TTC549 (cell line): ENCODE measurements at regions not wholly inside any gene's neighbourhood (a gene's known extent, or its start where the extent isn't known, plus 50 kb on each side); places are given as distances from the start of the nearest gene placed in this dataset.

Source experiments
- FAIRE-seq: peaks from 2 replicates; lab custom pipeline; 2012; peaks lifted over from hg19 to GRCh38; lab: Jason Lieb, UNC

DNA sequence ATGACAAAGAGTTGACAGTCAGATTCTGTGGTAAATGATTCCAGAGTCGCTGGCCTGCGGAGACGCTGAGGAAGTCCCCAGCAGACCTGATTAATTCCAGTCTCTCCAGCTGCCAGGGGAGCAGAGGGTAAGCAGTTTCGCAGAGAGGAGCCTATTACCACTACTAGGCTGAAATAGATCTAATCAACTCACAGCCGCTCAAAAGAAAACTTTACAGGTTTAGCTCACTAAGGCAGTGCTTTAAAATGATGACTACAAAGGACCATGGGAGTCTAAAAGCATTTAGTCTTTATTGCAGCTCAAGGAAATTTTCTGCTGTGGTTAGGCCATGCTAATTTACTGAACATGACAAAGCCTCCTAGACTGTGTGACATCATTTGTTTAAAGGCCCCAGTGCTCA lies 445.6 kb upstream of the POU3F3 start:
- FAIRE-seq = no peak

DNA sequence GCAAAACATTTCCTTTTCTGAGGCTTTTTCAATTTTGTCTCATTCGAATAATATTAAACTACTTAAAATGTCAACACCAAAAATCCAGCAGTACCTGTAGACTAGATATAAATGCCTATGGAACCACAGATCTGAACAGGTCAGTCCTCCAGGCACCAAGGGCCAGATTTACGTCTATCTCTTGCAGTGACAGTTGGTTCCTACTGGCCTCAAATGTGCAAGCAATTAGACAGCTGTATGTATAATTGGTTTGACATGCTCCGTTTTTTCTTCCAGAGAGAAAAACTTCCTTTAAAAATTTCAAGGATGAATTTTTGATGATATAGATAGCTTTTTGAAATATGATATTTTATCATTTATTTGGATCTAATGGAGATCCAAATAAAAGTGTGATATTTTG lies 443.8 kb upstream of the POU3F3 start:
- no peak for FAIRE-seq

DNA sequence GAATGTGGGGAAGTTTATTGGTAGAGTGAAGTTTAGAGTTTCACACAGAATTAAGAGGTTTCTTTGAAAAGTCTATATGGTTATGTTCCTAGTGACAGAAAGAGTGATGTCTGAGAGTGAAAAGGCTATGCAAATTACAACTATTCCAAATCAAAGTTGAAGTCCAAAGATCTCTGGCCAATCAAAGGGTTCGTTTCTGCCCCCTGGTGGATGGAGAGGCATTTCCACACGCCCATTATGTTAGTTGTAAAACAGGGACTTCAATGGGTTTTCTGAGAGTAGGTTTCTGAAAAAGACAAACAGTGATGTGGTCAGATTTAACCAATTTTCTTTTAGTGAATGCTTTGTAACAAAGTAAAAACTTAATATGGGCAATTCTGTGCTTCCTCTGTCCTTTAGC lies 441.5 kb upstream of the POU3F3 start:
- FAIRE-seq = no peak

DNA sequence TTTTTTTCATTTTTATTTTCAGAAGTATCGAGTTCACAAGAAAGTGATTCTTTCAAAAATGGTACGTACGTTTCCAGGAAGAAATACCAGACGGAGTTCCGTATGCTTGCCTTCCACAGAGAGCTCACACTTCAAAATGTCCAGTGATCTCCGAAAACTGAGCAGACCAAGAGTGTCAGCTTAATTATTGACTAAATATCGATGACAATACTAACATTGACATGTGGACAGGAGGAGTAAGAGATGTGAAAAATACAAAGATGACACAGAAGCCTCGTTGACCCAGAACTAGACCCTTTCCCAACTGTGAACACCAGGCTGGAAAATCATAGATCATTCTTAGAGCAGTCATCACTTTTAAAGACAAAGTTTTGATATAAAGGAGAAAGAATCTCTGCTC lies 440.0 kb upstream of the POU3F3 start:
- no peak for FAIRE-seq

DNA sequence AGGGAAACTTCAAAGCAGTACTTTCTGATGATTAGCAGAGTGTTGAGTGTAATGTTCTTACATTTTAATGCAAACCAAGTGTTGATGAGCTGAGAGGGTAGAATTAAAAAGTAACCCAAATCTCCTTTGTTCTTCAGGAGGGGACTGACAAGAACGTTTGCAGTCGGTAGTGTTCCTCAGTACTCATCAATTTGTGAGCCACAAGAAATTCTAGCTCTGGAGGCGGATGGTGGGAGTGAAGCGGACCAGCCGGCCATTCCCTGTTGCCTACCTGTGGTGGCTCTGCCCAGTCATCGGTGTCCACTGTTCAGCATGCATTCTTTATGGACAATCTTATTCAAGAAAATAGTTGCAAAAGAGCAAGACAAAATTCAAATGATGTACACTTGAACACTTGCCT lies 438.6 kb upstream of the POU3F3 start:
- FAIRE-seq = no peak

DNA sequence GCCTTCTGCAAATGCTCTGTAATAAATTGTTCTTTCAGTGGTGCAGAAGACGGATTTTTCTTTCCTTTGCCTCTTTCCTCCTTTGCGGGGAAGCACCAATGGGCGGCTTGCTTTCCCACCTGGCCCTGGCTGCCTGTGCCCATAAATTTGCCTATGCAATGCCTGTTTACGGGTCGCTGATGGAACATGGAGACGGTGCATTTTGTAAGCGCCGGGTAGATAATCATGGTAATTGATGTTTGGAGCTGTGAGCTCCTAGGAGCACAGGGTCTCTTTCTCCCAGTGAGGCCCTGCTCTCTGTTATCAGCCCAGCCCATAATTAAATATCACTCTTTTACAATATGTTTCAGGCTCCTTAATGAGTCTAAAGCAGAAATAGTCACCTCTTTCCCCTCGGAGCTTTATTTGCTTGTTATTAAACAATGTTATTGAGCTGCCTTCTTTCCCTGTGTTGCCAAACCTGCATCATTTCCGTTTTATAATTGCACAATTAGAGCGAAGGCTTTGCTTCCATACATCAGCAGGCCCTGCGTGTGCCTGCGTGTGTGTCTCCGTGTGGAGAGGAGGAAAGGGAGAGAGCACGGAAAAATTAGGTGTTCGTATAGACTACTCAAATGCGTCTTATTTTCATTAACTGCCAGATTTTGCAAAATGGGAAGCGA lies 437.4 kb upstream of the POU3F3 start:
- FAIRE-seq = no peak

DNA sequence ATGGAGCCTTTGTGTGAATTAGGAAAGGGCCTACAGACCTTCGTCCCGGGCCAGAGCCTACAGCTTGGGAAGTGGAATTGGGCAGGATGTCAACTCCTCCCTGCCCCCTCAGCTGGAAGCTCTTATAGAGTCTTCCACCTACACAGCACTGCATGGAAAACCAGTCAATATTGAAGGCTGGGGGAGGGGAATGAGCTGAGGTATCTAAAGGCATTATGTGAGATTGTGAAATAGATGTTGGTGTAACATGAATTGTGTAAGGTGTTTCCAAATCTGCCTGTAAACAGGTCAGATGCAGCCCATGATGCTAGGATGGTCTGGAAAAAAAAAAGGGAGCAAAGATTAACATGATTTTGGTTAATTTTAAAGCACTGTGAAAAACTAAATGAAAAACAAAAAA lies 433.5 kb upstream of the POU3F3 start:
- no peak for FAIRE-seq

DNA sequence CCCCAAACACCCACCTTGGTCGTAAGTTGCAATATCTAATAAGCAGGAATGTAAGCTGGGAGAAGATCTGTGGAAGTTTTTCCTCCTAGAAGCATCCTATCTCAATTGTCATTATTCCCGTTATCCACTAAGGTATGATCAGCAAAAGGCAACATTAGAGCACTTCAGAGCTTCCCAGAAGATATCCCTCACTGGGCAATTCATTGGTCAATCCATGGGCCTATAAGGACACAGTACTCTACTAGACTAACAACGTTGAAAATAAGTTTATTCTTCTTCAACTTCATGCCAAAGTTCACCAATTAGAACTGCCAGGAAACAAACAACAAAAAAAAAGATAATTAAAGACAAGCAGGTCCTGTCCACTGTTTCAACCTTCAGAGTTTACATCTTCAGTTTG lies 433.0 kb upstream of the POU3F3 start:
- FAIRE-seq = no peak

DNA sequence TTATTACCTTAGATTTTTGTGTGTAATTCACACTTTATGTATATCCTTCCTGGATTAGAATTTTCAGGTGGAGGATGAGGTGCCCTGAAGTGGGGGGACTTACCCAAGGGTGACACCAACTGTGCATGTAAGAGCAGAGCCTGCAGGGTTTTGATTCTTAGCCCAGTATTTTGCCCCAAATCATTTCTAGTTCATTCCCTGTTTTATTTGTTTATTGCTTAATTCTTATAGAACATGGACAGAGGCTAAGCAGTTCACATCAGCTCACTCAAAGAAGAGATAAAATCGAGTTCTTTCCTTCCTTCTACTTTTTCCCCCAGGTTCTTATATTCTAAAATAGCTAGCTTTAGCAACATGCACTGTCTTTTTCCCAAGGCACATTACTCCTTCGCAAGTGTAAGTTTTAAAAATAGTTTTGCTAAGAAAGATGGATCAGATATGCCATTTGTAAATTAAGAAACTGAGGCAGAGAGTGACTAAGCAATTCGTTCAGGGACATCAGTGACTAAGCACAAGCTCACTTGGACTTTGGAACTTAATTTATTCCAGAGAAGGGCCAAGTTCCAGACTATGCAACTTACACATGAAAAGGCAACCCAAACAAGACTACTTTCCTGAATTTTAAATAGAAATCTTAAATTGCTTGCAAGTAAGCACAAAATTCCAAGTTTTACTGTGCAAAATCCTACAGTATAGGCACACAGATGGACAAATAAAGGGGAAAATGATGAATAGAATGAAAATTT lies 427.9 kb upstream of the POU3F3 start:
- FAIRE-seq = no peak

DNA sequence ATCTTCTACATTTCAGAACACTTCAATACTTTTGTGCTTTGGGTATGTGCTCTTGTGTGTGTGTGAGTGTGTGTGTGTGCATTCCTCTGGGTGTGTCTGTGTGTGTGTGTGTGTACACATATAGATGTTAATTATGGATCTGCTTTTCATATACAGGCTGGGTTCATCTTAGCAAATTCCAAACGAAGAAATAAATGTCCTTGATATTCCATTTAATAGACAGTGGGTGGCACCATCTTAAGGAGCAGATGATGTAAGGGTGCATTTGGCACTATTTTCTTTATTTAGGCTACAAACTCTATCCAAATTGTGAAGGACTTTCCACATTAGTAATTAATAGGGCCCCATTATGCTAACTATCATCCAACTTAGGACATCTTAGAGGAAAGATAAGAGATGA lies 425.8 kb upstream of the POU3F3 start:
- no peak for FAIRE-seq

DNA sequence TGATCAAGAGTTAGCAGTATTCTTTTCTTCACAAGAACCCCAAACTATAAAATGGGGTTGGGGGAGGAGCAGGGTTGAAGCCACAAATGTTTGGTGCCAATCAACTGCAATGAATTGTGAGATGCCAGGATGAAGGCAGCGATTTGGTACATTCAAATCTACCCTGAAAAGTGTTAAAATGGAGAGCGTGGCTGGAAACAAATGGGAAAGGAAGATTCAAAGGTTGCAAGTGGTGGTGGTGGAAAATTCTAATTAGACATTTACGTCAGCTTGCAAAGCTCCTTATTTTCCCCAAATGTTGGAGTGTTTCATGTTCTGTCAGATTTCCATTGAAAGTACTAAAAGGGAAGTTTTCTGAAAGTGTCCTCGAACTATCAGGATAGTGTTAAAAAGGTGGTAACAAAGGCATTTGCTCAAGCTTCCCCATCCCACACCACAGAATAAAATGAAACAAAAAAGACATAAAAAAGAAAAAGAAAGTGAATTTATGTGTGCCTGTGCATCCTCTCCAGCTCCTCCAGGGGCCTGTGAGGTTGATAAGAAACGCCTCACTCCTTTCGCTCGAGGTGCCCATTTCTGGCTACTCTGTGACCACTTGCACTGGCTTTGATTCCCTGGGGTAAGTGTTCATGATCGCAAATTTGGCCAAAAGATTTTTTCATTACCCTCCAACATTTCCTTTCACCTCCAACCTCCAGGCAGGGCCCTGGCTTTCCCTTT lies 424.1 kb upstream of the POU3F3 start:
- FAIRE-seq = no peak

DNA sequence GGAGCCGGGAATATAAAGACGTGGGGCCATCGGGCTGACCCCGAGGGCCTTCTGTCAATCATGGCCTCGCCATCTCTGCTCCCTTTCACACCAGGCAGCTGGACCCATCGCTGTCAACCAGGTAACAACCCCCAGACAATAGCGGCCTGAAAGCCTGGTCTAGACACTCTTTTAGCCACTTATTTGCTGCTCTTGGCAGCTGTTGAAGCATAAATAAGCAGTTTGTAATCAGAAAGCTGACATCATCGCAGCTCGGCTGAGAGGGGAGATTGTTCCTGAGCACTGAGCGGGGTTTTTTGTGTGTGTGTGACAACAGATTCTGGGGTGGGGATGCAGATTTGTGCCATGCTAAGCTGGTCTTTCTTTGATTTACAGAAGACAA lies 423.6 kb upstream of the POU3F3 start:
- FAIRE-seq = no peak

DNA sequence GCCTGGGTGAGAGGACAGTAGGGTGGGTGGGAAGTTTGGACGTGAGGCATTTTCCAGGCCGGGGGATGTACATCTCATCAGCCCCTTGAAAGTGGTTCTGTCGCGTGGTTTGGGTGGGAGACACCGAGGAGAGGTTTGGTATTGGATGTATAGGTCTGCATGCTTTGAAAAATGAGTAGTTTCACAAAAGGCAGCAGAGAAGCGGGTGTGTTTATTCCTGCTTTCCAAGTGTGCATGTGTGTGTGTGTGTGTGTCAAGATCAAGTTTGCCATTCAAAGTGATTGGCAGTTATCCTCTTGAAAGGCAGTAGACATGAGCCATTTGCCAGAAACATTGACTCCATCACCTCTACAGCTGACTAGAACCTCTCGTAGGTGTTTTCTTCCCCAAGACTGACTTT lies 423.1 kb upstream of the POU3F3 start:
- FAIRE-seq = no peak

DNA sequence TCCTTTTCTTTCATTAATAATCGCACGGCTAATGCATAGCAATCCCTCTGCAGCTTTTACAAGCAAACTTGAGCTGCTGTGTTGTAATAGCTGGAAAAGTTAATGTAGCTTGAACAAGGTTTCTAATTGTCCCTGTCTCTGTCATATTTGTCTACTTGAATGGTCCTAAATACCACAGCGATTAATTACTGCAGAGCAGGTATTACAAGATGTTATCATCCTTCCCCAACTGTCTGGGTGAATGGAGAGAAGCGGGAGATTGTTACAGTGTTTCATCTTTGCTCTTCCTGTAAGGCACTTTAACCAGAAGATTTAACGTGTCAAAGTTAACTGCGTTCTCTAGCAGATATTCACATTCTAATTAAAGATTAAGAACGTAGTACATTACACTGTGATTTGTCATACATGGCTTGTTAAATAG lies 422.2 kb upstream of the POU3F3 start:
- FAIRE-seq = no peak

DNA sequence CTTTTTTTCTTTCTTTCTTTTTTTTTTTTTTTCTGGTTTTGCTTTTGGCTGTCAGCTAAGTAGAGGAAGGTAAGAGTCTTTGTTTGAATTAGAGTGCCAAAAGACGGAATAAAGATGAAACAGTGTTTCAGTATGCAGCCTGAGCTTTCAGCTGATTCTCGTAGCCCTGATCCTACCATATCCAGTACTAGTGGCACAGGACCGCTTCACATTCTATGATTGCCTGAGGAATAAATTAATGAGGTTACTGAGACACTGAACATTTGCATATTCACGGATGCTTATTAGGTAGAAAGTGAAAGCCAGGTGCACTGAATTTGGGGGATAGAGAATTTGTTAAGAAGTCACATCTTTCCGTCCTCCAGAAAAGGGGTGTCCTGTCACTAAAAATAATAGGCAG lies 421.5 kb upstream of the POU3F3 start:
- no peak for FAIRE-seq

DNA sequence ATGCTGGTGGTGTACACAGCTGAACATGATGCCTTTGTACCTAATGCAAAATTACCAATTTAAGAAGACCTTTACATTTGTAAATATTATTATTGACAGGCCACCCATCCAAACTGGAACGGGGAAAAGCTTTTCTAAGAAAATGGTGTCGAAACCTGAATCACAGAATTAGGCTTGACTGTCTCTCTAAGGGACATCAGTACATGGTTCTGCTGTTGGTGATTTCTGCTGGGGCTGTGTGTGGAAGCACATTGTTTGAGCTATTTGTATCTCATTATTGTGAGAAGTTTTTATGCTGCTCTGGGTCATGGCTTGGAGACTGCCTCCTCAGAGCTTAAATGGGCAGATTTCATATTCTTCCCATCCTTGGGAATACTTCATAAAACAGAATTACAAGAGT lies 420.9 kb upstream of the POU3F3 start:
- no peak for FAIRE-seq

DNA sequence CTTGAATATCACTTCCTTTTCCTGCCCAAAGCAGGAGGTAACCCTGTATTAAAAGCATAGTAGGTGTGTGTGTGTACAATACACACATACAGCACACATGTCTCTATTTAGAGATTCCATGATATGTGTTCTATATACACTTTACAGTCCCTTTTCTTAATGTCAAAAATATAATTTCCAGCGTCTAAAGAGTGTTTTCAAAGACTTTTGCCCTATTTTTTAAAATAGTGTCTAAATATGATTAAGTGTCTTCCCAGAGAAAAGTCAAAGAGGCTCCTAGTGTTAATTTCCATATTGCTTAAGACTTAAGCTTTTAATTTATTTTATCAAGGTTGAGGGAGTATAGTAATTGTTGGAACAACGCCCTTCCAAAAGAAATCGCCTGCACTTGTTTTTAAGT lies 420.3 kb upstream of the POU3F3 start:
- no peak for FAIRE-seq

DNA sequence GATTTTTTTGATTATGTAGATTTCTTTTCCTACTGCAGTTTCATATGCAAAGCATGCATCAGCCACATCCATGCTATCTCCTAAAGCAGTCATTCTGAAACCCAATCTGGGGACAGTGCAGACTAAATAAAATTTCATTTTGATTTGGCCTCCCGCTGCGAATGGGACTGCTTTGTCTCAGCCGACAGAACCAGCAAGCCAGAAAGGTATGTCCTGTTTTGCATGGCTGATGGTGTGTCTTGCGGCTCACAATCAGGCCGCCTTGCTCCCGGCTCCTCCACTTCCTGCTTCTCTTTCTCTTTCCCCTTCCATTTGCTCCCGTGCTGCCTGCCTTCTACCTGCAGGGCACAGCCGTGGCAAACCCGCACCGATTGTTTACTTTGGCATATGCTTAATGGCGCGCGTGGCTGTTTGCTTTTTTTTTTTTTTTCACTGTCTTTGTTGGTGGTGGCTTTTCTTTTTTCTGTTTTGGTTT lies 419.6 kb upstream of the POU3F3 start:
- no peak for FAIRE-seq

DNA sequence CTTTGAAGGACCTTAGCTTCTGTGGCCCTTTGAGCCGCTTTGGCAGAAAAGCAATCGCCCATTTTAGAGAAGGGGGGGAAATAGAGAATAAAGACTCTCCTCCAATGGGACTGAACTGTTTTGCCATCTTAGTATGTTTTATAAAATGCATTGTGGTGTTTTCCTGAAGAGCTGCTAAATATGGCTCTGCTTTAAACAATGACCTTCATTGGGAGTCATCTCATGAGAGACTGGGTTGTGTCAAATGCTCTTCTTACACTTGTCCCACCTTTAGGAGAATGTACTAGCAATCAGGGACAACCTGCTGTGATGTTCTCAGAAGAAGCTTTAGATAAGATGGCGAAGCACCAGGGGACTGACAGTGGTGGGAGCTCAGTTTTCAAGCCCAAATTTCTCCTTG lies 418.9 kb upstream of the POU3F3 start:
- no peak for FAIRE-seq

DNA sequence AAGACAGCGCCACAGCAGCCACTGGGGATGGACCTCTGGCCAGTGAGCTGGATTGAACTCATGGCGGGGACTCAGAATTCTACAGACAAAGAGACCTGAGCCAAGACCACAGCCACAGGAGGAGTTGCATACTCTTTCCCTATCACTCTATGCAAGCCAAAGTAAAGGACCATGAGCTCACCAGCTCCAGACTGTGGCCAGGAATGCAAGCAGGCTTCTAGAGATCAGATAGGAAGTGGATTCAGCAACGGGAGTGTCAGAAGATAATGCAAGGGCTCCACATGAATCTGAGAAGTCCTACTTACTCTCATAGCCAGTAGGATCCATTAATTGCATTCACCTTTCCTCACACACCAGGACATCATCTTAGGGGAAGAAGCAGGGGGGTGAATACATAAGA lies 415.4 kb upstream of the POU3F3 start:
- no peak for FAIRE-seq

DNA sequence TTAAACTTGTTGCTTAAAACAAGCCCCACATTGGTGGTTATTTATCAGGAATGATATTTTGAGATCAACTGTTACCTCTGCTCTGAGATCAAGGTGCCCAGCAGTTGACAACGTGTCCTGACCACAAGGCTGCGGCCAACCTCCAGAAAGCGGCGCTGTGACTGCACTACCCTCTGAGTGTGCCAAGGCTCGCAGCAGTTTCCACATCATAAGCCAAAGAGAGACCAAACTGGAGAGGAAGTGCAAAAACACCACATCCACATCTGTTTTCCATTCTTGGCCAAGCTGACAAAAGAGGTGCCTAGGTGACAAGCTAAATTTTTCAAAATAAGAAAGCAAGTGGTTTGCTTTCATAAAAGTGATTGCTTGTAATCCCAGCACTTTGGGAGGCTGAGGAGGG lies 410.8 kb upstream of the POU3F3 start:
- no peak for FAIRE-seq

DNA sequence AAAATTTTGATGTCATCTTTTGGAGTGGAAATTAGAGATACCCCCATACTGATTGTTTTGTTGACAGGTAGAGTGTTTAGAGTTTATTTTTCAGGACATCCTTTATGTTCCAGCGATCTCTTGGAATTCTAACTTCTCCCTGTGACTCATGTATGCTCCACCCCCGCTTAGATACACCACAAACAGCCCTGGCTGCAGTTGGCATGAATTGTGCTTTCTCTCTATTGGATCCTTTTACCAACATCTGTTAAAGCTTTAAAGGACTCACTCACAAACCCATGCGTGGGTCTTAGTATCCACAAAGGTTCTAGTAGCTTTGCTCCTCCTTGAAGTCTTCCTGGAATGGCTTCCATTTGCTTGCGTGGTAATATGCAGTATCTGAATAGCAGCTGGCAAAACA lies 409.5 kb upstream of the POU3F3 start:
- FAIRE-seq = no peak

DNA sequence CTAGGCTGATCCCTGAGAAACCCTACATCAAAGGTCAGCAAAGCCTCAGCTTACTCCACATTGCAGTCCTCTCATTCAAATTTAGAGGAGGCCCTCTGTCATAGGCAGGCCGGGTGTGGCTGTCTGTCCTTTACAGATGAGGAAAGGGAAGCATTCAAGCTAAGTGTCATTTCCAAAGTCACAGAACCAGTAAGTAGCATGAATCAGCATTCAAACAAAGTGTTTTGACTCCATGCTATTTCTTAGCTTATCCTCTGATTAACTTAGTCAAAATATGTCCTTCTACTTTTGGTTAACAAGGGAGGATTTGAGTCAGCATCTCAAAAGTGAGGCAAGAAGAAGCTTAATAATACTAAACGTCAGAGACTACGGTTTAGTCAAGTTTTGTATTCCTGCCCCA lies 409.0 kb upstream of the POU3F3 start:
- no peak for FAIRE-seq
